Neural cell (in vitro differentiated cells): ENCODE measurements at regions not wholly inside any gene's neighbourhood (a gene's known extent, or its start where the extent isn't known, plus 50 kb on each side); places are given as distances from the start of the nearest gene placed in this dataset.

Experiments
- H2AFZ ChIP-seq: fragments of 200-600, 300-800 bp; sonication (generic), shearing (Covaris generic); 2 replicates; pipeline ENCODE4 v1.6.0; 2014; ENCODE audit warnings: low read depth, mild to moderate bottlenecking, antibody characterized with exemption, low read length, moderate library complexity
- H3F3A ChIP-seq: fragments of 200-600 bp; shearing (Covaris generic); 2 replicates; pipeline ENCODE4 v1.6.1; 2016; ENCODE audit warnings: mild to moderate bottlenecking, moderate library complexity, mixed read lengths, antibody characterized with exemption, low read length; ENCODE audit not compliant: insufficient read depth, poor library complexity, severe bottlenecking
- H3K27ac ChIP-seq: fragments of 200-600, 300-800 bp; sonication (generic), shearing (Covaris generic); 2 replicates; pipeline ENCODE4 v1.5.1; 2014; ENCODE audit warnings: mild to moderate bottlenecking, low read length, moderate library complexity
- H3K27me3 ChIP-seq: fragments of 300-800, 200-600 bp; sonication (generic), shearing (Covaris generic); 2 replicates; pipeline ENCODE4 v1.6.0; 2014; ENCODE audit warnings: mild to moderate bottlenecking, low read depth, low read length, moderate library complexity; ENCODE audit not compliant: insufficient read depth
- H3K36me3 ChIP-seq: fragments of 300-800, 200-600 bp; sonication (generic), shearing (Covaris generic); 2 replicates; pipeline ENCODE4 v1.5.1; 2014; ENCODE audit warnings: mild to moderate bottlenecking, antibody characterized with exemption, low read length, moderate library complexity; ENCODE audit not compliant: insufficient read depth
- H3K4me2 ChIP-seq: fragments of 300-800, 200-600 bp; sonication (generic), shearing (Covaris generic); 2 replicates; pipeline ENCODE4 v1.6.0; 2014; ENCODE audit warnings: mild to moderate bottlenecking, low read length
- H3K4me3 ChIP-seq: fragments of 300-800, 200-600 bp; sonication (generic), shearing (Covaris generic); 2 replicates; pipeline ENCODE4 v1.5.1; 2014; ENCODE audit warnings: mild to moderate bottlenecking, low read length, moderate library complexity
- H3K79me2 ChIP-seq: fragments of 200-600 bp; shearing (Covaris generic); replicated peaks from 2 replicates; pipeline ENCODE4 v1.6.0; 2014; ENCODE audit warnings: mild to moderate bottlenecking, low read length, moderate library complexity; ENCODE audit not compliant: insufficient read depth
- H3K9ac ChIP-seq: fragments of 300-800, 200-600 bp; sonication (generic), shearing (Covaris generic); 2 replicates; pipeline ENCODE4 v1.6.1; 2016; ENCODE audit warnings: mild to moderate bottlenecking, low read length, mixed read lengths
- H3K9me2 ChIP-seq: fragments of 200-600 bp; shearing (Covaris generic); 2 replicates; pipeline ENCODE4 v1.6.1; 2016; ENCODE audit warnings: mild to moderate bottlenecking, low read length, mixed read lengths; ENCODE audit not compliant: insufficient read depth
- H3K9me3 ChIP-seq: fragments of 200-600, 300-800 bp; sonication (generic), shearing (Covaris generic); 2 replicates; pipeline ENCODE4 v1.6.1; 2016; ENCODE audit warnings: mild to moderate bottlenecking, mixed run types, low read length, moderate library complexity, mixed read lengths
- H4K20me1 ChIP-seq: fragments of 200-600 bp; shearing (Covaris generic); 2 replicates; pipeline ENCODE4 v1.6.1; 2016; ENCODE audit warnings: mild to moderate bottlenecking, mixed run types; ENCODE audit not compliant: insufficient read depth
- EP300 ChIP-seq: fragments of 450-650 bp; conservative IDR thresholded peaks from 2 replicates; pipeline ENCODE4 v1.6.1; 2014; ENCODE audit warnings: antibody characterized with exemption, mild to moderate bottlenecking, moderate library complexity; ENCODE audit not compliant: poor library complexity, severe bottlenecking
- EZH2 ChIP-seq: fragments of 200-600, 300-800 bp; shearing (Covaris generic), sonication (generic); IDR thresholded peaks from 2 replicates; pipeline ENCODE4 v1.6.1; 2014; ENCODE audit warnings: antibody characterized with exemption, low read length, borderline replicate concordance, mild to moderate bottlenecking; ENCODE audit not compliant: insufficient read depth, poor library complexity, severe bottlenecking
- MXI1 ChIP-seq: fragments of 450-650 bp; conservative IDR thresholded peaks from 2 replicates; pipeline ENCODE4 v1.6.1; 2014; ENCODE audit warnings: antibody characterized with exemption, mild to moderate bottlenecking; ENCODE audit not compliant: poor library complexity, severe bottlenecking
- POLR2AphosphoS5 ChIP-seq: IDR thresholded peaks from 2 replicates; pipeline ENCODE4 v1.6.1; 2012
- RAD21 ChIP-seq: fragments of 450-650 bp; conservative IDR thresholded peaks from 2 replicates; pipeline ENCODE4 v1.6.1; 2014; ENCODE audit warnings: antibody characterized with exemption, mild to moderate bottlenecking, moderate library complexity
- REST ChIP-seq: IDR thresholded peaks from 2 replicates; pipeline ENCODE4 v1.6.1; 2012; ENCODE audit warnings: borderline replicate concordance
- SMC3 ChIP-seq: fragments of 450-650 bp; conservative IDR thresholded peaks from 2 replicates; pipeline ENCODE4 v1.6.1; 2014; ENCODE audit warnings: antibody characterized with exemption, mild to moderate bottlenecking, moderate library complexity; ENCODE audit not compliant: poor library complexity
- TAF1 ChIP-seq: IDR thresholded peaks from 2 replicates; pipeline ENCODE4 v1.6.1; 2012; ENCODE audit warnings: low read depth
- TF ChIP-seq, protein P1 (sequence below): fragments of 450-650 bp; IDR thresholded peaks from 2 replicates; pipeline ENCODE4 v1.5.1; 2014; ENCODE audit warnings: antibody characterized with exemption, mild to moderate bottlenecking, moderate library complexity; ENCODE audit not compliant: poor library complexity, severe bottlenecking

- no peak overlapping the region for H3K4me2 ChIP-seq
- no peak overlapping the region for H3K9ac ChIP-seq
- H3K9me2 ChIP-seq, result no peaks in the 10 kb centered on the region
- H3K27ac ChIP-seq, result no peak overlapping the region
- no peaks in the 10 kb centered on the region for H3K36me3 ChIP-seq
- no peak overlapping the region for H2AFZ ChIP-seq
- TF ChIP-seq TAF1 (no peak), SMC3 (no peak), MXI1 (no peak), EZH2 (no peak), REST (no peak), EP300 (no peak), POLR2AphosphoS5 (no peak), RAD21 (no peak)
- TF ChIP-seq, protein P1, sequence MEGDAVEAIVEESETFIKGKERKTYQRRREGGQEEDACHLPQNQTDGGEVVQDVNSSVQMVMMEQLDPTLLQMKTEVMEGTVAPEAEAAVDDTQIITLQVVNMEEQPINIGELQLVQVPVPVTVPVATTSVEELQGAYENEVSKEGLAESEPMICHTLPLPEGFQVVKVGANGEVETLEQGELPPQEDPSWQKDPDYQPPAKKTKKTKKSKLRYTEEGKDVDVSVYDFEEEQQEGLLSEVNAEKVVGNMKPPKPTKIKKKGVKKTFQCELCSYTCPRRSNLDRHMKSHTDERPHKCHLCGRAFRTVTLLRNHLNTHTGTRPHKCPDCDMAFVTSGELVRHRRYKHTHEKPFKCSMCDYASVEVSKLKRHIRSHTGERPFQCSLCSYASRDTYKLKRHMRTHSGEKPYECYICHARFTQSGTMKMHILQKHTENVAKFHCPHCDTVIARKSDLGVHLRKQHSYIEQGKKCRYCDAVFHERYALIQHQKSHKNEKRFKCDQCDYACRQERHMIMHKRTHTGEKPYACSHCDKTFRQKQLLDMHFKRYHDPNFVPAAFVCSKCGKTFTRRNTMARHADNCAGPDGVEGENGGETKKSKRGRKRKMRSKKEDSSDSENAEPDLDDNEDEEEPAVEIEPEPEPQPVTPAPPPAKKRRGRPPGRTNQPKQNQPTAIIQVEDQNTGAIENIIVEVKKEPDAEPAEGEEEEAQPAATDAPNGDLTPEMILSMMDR, result no peak
- H3K79me2 ChIP-seq, result no peaks in the 10 kb centered on the region
- H3K4me3 ChIP-seq, result no peak overlapping the region
- no peaks in the 10 kb centered on the region for H4K20me1 ChIP-seq
- no peaks in the 10 kb centered on the region for H3F3A ChIP-seq
- no peaks in the 10 kb centered on the region for H3K27me3 ChIP-seq
- H3K9me3 ChIP-seq, result no peaks in the 10 kb centered on the region
Measured at GRCh38 chr4:10872833-10873517, 188.4 kb upstream of the CLNK start.

- H3F3A ChIP-seq, result no peaks in the 10 kb centered on the region
- H3K79me2 ChIP-seq, result no peaks in the 10 kb centered on the region
- no peak overlapping the region for H3K4me3 ChIP-seq
- H3K27me3 ChIP-seq, result no peaks in the 10 kb centered on the region
- H3K4me2 ChIP-seq, result no peak overlapping the region
- no peak overlapping the region for H3K9ac ChIP-seq
- H3K9me2 ChIP-seq, result no peaks in the 10 kb centered on the region
- no peaks in the 10 kb centered on the region for H3K36me3 ChIP-seq
- TF ChIP-seq POLR2AphosphoS5 (no peak), SMC3 (no peak), RAD21 (no peak), EZH2 (no peak)
- H3K9me3 ChIP-seq, result no peaks in the 10 kb centered on the region
- no peaks in the 10 kb centered on the region for H4K20me1 ChIP-seq
- no peak overlapping the region for H2AFZ ChIP-seq
- no peak overlapping the region for H3K27ac ChIP-seq
Measured at GRCh38 chr4:10866666-10867065, 182.1 kb upstream of the CLNK start.

GRCh38 chr4:10861036-10861435 lies 176.5 kb upstream of the CLNK start:
- H3K27me3 ChIP-seq, result no peaks in the 10 kb centered on the region
- no peak overlapping the region for H2AFZ ChIP-seq
- H3K79me2 ChIP-seq, result no peaks in the 10 kb centered on the region
- no peak overlapping the region for H3K4me3 ChIP-seq
- TF ChIP-seq, protein P1, result no peak
- TF ChIP-seq TAF1, result no peak
- no peak for TF ChIP-seq POLR2AphosphoS5
- TF ChIP-seq EZH2, result no peak
- TF ChIP-seq REST, result no peak
- no peak for TF ChIP-seq RAD21
- no peak for TF ChIP-seq SMC3
- TF ChIP-seq EP300, result no peak
- TF ChIP-seq MXI1, result no peak
- H3F3A ChIP-seq, result no peaks in the 10 kb centered on the region
- no peaks in the 10 kb centered on the region for H4K20me1 ChIP-seq
- H3K4me2 ChIP-seq, result no peak overlapping the region
- no peaks in the 10 kb centered on the region for H3K9me2 ChIP-seq
- H3K9me3 ChIP-seq, result no peaks in the 10 kb centered on the region
- no peak overlapping the region for H3K9ac ChIP-seq
- no peaks in the 10 kb centered on the region for H3K36me3 ChIP-seq
- H3K27ac ChIP-seq, result no peak overlapping the region
